H9 (cell line): ENCODE measurements at regions not wholly inside any gene's neighbourhood (a gene's known extent, or its start where the extent isn't known, plus 50 kb on each side); places are given as distances from the start of the nearest gene placed in this dataset.

Experiments used
- DNase-seq: peaks from one replicate; pipeline ENCODE4 v3.0.0-alpha.2; 2017
- H2AFZ ChIP-seq: one replicate; pipeline ENCODE4 v1.6.1; 2013; ENCODE audit warnings: mild to moderate bottlenecking, low read length, control low read depth, moderate library complexity
- H2AK5ac ChIP-seq: 2 replicates; pipeline ENCODE4 v1.6.1; 2013; ENCODE audit warnings: low read length, control low read depth, mixed read lengths; ENCODE audit not compliant: insufficient read length
- H2BK120ac ChIP-seq: one replicate; pipeline ENCODE4 v1.6.1; 2013; ENCODE audit warnings: low read depth, mild to moderate bottlenecking, low read length, control low read depth, inconsistent platforms; ENCODE audit not compliant: poor library complexity, severe bottlenecking
- H2BK12ac ChIP-seq: 2 replicates; pipeline ENCODE4 v1.6.1; 2013; ENCODE audit warnings: low read length, control low read depth, mixed read lengths, low read depth; ENCODE audit not compliant: insufficient read length
- H2BK15ac ChIP-seq: 2 replicates; pipeline ENCODE4 v1.6.1; 2013; ENCODE audit warnings: low read depth, low read length, control low read depth
- H2BK20ac ChIP-seq: one replicate; pipeline ENCODE4 v1.6.1; 2013; ENCODE audit warnings: low read depth, mild to moderate bottlenecking, low read length, control low read depth, inconsistent platforms; ENCODE audit not compliant: poor library complexity, severe bottlenecking
- H2BK5ac ChIP-seq: 2 replicates; pipeline ENCODE4 v1.6.1; 2013; ENCODE audit warnings: low read length, control low read depth, mixed read lengths; ENCODE audit not compliant: insufficient read length
- H3K14ac ChIP-seq: 2 replicates; pipeline ENCODE4 v1.6.1; 2013; ENCODE audit warnings: low read length, control low read depth; ENCODE audit not compliant: insufficient read depth
- H3K18ac ChIP-seq: 2 replicates; pipeline ENCODE4 v1.6.1; 2013; ENCODE audit warnings: low read depth, mild to moderate bottlenecking, mixed read lengths, low read length, control low read depth; ENCODE audit not compliant: insufficient read length
- H3K23ac ChIP-seq: 2 replicates; pipeline ENCODE4 v1.6.1; 2013; ENCODE audit warnings: low read length, control low read depth, mixed read lengths, low read depth; ENCODE audit not compliant: insufficient read length
- H3K23me2 ChIP-seq: 2 replicates; pipeline ENCODE4 v1.6.1; 2013; ENCODE audit warnings: low read depth, mild to moderate bottlenecking, mixed read lengths, low read length, control low read depth; ENCODE audit not compliant: insufficient read length, poor library complexity, severe bottlenecking
- H3K27ac ChIP-seq: 2 replicates; pipeline ENCODE4 v1.5.1; 2013; ENCODE audit warnings: low read length, control low read depth, mixed read lengths, low read depth; ENCODE audit not compliant: insufficient read length
- H3K27me3 ChIP-seq: 2 replicates; pipeline ENCODE4 v1.6.1; 2013; ENCODE audit warnings: low read length, control low read depth, inconsistent platforms; ENCODE audit not compliant: insufficient read depth
- H3K4ac ChIP-seq: 2 replicates; pipeline ENCODE4 v1.6.1; 2013; ENCODE audit warnings: low read depth, mild to moderate bottlenecking, control low read depth, inconsistent platforms, low read length, moderate library complexity
- H3K4me1 ChIP-seq: 2 replicates; pipeline ENCODE4 v1.6.1; 2013; ENCODE audit warnings: low read length, control low read depth, inconsistent platforms; ENCODE audit not compliant: insufficient read depth
- H3K4me2 ChIP-seq: 2 replicates; pipeline ENCODE4 v1.6.1; 2013; ENCODE audit warnings: low read length, control low read depth, mixed read lengths; ENCODE audit not compliant: insufficient read length, insufficient read depth
- H3K56ac ChIP-seq: 2 replicates; pipeline ENCODE4 v1.6.1; 2013; ENCODE audit warnings: low read depth, mild to moderate bottlenecking, mixed read lengths, low read length, control low read depth; ENCODE audit not compliant: insufficient read length
- H3K79me1 ChIP-seq: 2 replicates; pipeline ENCODE4 v1.6.1; 2013; ENCODE audit warnings: low read depth, mild to moderate bottlenecking, moderate library complexity, low read length, control low read depth, inconsistent platforms; ENCODE audit not compliant: insufficient read depth, poor library complexity, severe bottlenecking
- H3K79me2 ChIP-seq: 2 replicates; pipeline ENCODE4 v1.6.1; 2013; ENCODE audit warnings: low read length, control low read depth, inconsistent platforms; ENCODE audit not compliant: insufficient read depth
- H3K9ac ChIP-seq: 2 replicates; pipeline ENCODE4 v1.6.1; 2013; ENCODE audit warnings: low read length, control low read depth, mixed read lengths; ENCODE audit not compliant: insufficient read length; ENCODE audit errors: extremely low read depth
- H3K9me3 ChIP-seq: one replicate; pipeline ENCODE4 v1.6.1; 2013; ENCODE audit warnings: low read depth, low read length, inconsistent platforms; ENCODE audit not compliant: control insufficient read depth
- H3T11ph ChIP-seq: one replicate; pipeline ENCODE4 v1.6.1; 2013; ENCODE audit warnings: mild to moderate bottlenecking, low read length, control low read depth, inconsistent platforms
- H4K20me1 ChIP-seq: one replicate; pipeline ENCODE4 v1.6.1; 2013; ENCODE audit not compliant: control insufficient read depth, insufficient read length, insufficient read depth
- H4K5ac ChIP-seq: 2 replicates; pipeline ENCODE4 v1.6.1; 2013; ENCODE audit warnings: low read depth, mild to moderate bottlenecking, mixed read lengths, low read length, control low read depth; ENCODE audit not compliant: insufficient read length
- H4K8ac ChIP-seq: replicated peaks from 2 replicates; pipeline ENCODE4 v1.6.1; 2013; ENCODE audit warnings: low read length, control low read depth, mixed read lengths, low read depth; ENCODE audit not compliant: insufficient read length
- H4K91ac ChIP-seq: 2 replicates; pipeline ENCODE4 v1.6.1; 2013; ENCODE audit warnings: low read depth, mild to moderate bottlenecking, moderate library complexity, mixed read lengths, low read length, control low read depth; ENCODE audit not compliant: insufficient read length
- H3K27ac Mint-ChIP-seq, 3 experiments: 2 replicates in 2 of 3; 3 replicates in 1 of 3; pipeline ENCODE4 v1.8.0; 2020 to 2021; ENCODE audit warnings: mixed read lengths in 3 of 3, mild to moderate bottlenecking in 1 of 3, moderate library complexity in 1 of 3
- H3K27me3 Mint-ChIP-seq: 2 replicates; pipeline ENCODE4 v1.8.0; 2021; ENCODE audit warnings: low read depth, mild to moderate bottlenecking, moderate library complexity, mixed read lengths
- H3K36me3 Mint-ChIP-seq, 3 experiments: 2 replicates in 2 of 3; 3 replicates in 1 of 3; pipeline ENCODE4 v1.8.0; 2020 to 2021; ENCODE audit warnings: low read depth in 3 of 3, mixed read lengths in 3 of 3; ENCODE audit not compliant: insufficient read depth in 1 of 3
- H3K4me1 Mint-ChIP-seq, 2 experiments: 2 replicates each; pipeline ENCODE4 v1.8.0; 2020; ENCODE audit warnings: mixed read lengths in 2 of 2
- H3K4me3 Mint-ChIP-seq, 2 experiments: 2 replicates in 1 of 2; 3 replicates in 1 of 2; pipeline ENCODE4 v1.8.0; 2020 to 2021; ENCODE audit warnings: mild to moderate bottlenecking in 2 of 2, mixed read lengths in 2 of 2, moderate library complexity in 1 of 2
- H3K9me3 Mint-ChIP-seq, 2 experiments: 2 replicates in 1 of 2; 3 replicates in 1 of 2; pipeline ENCODE4 v1.8.0; 2020; ENCODE audit warnings: mild to moderate bottlenecking in 2 of 2, mixed read lengths in 2 of 2, moderate library complexity in 1 of 2
- WGBS: extraction: QIAGEN DNeasy Blood & Tissue Kit; methylation state at CpG from one replicate; pipeline ENCODE4 v1.1.7; 2013; ENCODE audit warnings: missing lambda C conversion rate, low lambda C conversion rate, mixed read lengths; ENCODE audit not compliant: insufficient read length; ENCODE audit errors: extremely low coverage; 5-methylcytosine and 5-hydroxymethylcytosine counted together
- TF ChIP-seq, protein P1 (sequence below): fragments of 200-600 bp; sonication (generic); conservative IDR thresholded peaks from 3 replicates; pipeline ENCODE4 v1.8.0; 2021; ENCODE audit warnings: antibody characterized with exemption, mild to moderate bottlenecking

- Histone ChIP-seq H2BK5ac (no peak overlapping the region), H3K4me2 (no peak overlapping the region), H3K14ac (no peak overlapping the region), H2BK120ac (no peak overlapping the region), H3K27me3 (no peaks in the 10 kb centered on the region), H3K27ac (no peak overlapping the region), H3K79me1 (no peaks in the 10 kb centered on the region), H4K5ac (no peak overlapping the region), H3T11ph (no peak overlapping the region), H3K9me3 (no peaks in the 10 kb centered on the region), H2AK5ac (no peak overlapping the region), H2BK12ac (no peak overlapping the region), H3K79me2 (no peaks in the 10 kb centered on the region), H3K4me1 (no peaks in the 10 kb centered on the region), H3K56ac (no peak overlapping the region), H3K23ac (no peak overlapping the region), H4K20me1 (no peaks in the 10 kb centered on the region), H4K8ac (no peak overlapping the region), H3K23me2 (no peaks in the 10 kb centered on the region), H3K18ac (no peak overlapping the region), H4K91ac (no peak overlapping the region), H2AFZ (no peak overlapping the region), H2BK20ac (no peak overlapping the region), H3K4ac (no peak overlapping the region), H3K9ac (no peak overlapping the region), H2BK15ac (no peak overlapping the region)
- no peak for DNase-seq
- H3K9me3 Mint-ChIP-seq = no peaks in the 10 kb centered on the region; a peak in 1 of 5 replicates
- no peak overlapping the region for H3K4me3 Mint-ChIP-seq
- H3K27ac Mint-ChIP-seq = no peak overlapping the region
- no CpG with 5 or more reads among the region's 2 CpGs for WGBS
- no peaks in the 10 kb centered on the region; a peak in 1 of 7 replicates for H3K36me3 Mint-ChIP-seq
- H3K27me3 Mint-ChIP-seq = peaks cover 44% of the 10 kb centered on the region
- TF ChIP-seq, protein P1, sequence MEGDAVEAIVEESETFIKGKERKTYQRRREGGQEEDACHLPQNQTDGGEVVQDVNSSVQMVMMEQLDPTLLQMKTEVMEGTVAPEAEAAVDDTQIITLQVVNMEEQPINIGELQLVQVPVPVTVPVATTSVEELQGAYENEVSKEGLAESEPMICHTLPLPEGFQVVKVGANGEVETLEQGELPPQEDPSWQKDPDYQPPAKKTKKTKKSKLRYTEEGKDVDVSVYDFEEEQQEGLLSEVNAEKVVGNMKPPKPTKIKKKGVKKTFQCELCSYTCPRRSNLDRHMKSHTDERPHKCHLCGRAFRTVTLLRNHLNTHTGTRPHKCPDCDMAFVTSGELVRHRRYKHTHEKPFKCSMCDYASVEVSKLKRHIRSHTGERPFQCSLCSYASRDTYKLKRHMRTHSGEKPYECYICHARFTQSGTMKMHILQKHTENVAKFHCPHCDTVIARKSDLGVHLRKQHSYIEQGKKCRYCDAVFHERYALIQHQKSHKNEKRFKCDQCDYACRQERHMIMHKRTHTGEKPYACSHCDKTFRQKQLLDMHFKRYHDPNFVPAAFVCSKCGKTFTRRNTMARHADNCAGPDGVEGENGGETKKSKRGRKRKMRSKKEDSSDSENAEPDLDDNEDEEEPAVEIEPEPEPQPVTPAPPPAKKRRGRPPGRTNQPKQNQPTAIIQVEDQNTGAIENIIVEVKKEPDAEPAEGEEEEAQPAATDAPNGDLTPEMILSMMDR = no peak
- H3K4me1 Mint-ChIP-seq = no peaks in the 10 kb centered on the region
Observed at GRCh38 chr16:48845261-48845660, 235.3 kb upstream of the N4BP1 start.
